Endothelial cell of hepatic sinusoid (primary cell): ENCODE measurements at regions not wholly inside any gene's neighbourhood (a gene's known extent, or its start where the extent isn't known, plus 50 kb on each side); places are given as distances from the start of the nearest gene placed in this dataset.

ENCODE experiments used
- in situ Hi-C: cut with HindIII; loops from 2 replicates; pipeline ENCODE4 v1.10.0; 2017; ENCODE audit warnings: low sequenced_read_pairs

- in situ Hi-C loops: loop anchor here (10.0 kb wide), 1 partner anchor 46 kb away; no protein-coding TSS in a partner anchor
These were observed 305.9 kb downstream of the PMP22 start for GRCh38 chr17:14959106-14959648.

- in situ Hi-C loops: loop anchor here (10.0 kb wide), 1 partner anchor 51 kb away; no protein-coding TSS in a partner anchor
These were observed 311.7 kb downstream of the PMP22 start for GRCh38 chr17:14953405-14953804.

- in situ Hi-C loops: loop anchor here (10.0 kb wide), 1 partner anchor 54 kb away; no protein-coding TSS in a partner anchor
These were observed 314.4 kb downstream of the PMP22 start for GRCh38 chr17:14950686-14951085.

GRCh38 chr17:14950216-14950615 lies 314.9 kb downstream of the PMP22 start:
- in situ Hi-C loops: loop anchor here (10.0 kb wide), 1 partner anchor 55 kb away; no protein-coding TSS in a partner anchor

GRCh38 chr17:14947671-14948070 lies 317.5 kb downstream of the PMP22 start:
- in situ Hi-C loops: no loop called here

- in situ Hi-C loops: no loop called here
These were observed 318.6 kb downstream of the PMP22 start for GRCh38 chr17:14946481-14946880.

- in situ Hi-C loops: no loop called here
These were observed 322.5 kb downstream of the PMP22 start for GRCh38 chr17:14942526-14943190.

GRCh38 chr17:14940938-14941265 lies 324.2 kb downstream of the PMP22 start:
- in situ Hi-C loops: no loop called here

- in situ Hi-C loops: no loop called here
These were observed 324.8 kb downstream of the PMP22 start for GRCh38 chr17:14940108-14940937.

GRCh38 chr17:14935845-14936485 lies 329.2 kb downstream of the PMP22 start:
- in situ Hi-C loops: no loop called here

- in situ Hi-C loops: no loop called here
These were observed 329.8 kb downstream of the PMP22 start for GRCh38 chr17:14935139-14935841.

GRCh38 chr17:14933676-14934075 lies 331.4 kb downstream of the PMP22 start:
- in situ Hi-C loops: no loop called here

- in situ Hi-C loops: no loop called here
These were observed 338.5 kb downstream of the PMP22 start for GRCh38 chr17:14926526-14927122.

GRCh38 chr17:14926073-14926472 lies 339.1 kb downstream of the PMP22 start:
- in situ Hi-C loops: no loop called here

- in situ Hi-C loops: no loop called here
These were observed 339.6 kb downstream of the PMP22 start for GRCh38 chr17:14925498-14925897.

GRCh38 chr17:14923981-14924380 lies 341.1 kb downstream of the PMP22 start:
- in situ Hi-C loops: no loop called here

GRCh38 chr17:14922411-14922810 lies 342.7 kb downstream of the PMP22 start:
- in situ Hi-C loops: no loop called here

GRCh38 chr17:14921936-14922335 lies 343.2 kb downstream of the PMP22 start:
- in situ Hi-C loops: no loop called here

- in situ Hi-C loops: no loop called here
These were observed 345.4 kb downstream of the PMP22 start for GRCh38 chr17:14919631-14920213.

- in situ Hi-C loops: no loop called here
These were observed 346.0 kb downstream of the PMP22 start for GRCh38 chr17:14919094-14919493.
